DMS79 treated with DMSO at 0.1 percent for 48 hours (cell line): ENCODE measurements at regions not wholly inside any gene's neighbourhood (a gene's known extent, or its start where the extent isn't known, plus 50 kb on each side); places are given as distances from the start of the nearest gene placed in this dataset.
A peak's percentile ranks its signal among the peaks of the same experiment; 100 is the strongest.
"Not testable (repeated sequence)": the region's sequence is repeated elsewhere in the genome, so short reads cannot be mapped to it uniquely, and the experiment has no call there.

ENCODE experiments used
- DNase-seq: peaks from one replicate; lab custom pipeline; 2025; lab: John Stamatoyannopoulos, UW

DNA sequence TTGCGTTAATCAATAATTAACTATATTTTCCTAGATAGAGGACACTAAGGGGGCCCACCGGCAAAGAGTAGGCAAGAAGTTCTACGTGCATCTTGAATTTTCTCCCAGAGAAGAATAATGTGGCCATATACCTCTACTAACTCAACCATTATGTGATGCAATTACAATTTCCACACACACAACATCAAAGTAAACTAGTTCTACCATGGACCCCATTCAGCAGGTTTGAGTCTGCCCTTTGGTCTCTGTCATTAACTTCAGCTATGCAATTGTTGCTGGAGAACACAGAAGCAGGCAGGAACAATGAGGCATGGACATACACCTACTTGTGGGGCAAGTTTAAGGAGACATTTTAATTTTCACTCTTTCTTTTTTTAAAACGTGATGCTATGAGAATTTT is 705.9 kb downstream of the PDCD6IP start:
- DNase-seq = no peak

DNA sequence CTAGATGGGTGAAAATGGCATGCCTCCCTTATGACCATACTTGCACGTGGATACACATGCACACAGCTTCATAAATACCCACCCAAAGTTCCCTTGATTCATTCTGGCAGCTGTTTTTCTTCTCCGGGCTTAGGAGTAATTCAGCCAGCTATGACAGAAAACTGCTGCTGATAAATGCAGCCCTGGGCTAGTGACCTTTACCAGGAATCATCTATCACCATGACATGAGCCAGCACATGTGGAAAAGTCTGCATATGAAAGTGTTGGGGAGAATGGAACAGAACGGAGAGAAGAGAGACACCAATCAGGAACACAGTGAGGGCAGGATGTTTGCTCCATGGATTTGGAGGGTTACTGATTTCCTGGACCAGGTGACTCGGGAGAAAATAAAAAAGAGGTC is 706.3 kb downstream of the PDCD6IP start:
- DNase-seq = no peak

DNA sequence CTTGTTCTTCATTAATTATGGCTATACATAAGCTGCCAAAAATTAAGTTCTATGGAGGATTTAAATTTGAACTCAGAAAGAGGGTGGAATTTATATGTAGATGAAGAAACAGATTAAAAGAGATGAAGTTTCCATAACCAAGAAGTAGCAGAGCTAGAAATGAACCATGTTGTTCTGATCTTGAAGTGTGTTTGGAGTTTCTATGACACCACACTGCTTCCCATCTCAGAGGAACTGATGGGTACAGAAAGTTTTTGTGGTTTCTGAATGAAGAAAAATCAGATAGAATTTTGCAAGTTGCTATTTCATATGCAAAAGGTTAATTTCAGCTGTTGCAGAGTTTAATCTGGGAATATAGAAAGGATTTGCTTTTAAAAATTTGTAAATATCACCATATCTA is 710.3 kb downstream of the PDCD6IP start:
- DNase-seq = no peak

DNA sequence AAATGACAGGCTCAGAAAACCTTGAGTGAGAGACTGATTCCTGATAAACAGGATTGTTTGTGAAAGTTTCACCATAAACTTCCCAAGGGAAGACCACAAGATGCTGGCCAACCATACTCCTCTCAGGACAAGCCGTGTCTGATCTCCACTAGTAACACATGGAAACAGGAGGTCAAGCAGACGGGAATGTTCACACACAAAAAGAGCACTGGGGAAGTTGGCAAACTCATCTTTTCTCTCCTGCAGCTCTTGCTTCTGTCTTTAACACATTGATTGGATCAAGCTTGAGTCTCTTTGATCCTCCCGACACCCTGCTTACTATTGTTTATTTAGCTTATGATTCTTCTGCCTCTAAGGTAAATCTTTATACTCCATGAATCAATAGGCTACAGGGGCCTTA is 713.5 kb downstream of the PDCD6IP start:
- DNase-seq = no peak

DNA sequence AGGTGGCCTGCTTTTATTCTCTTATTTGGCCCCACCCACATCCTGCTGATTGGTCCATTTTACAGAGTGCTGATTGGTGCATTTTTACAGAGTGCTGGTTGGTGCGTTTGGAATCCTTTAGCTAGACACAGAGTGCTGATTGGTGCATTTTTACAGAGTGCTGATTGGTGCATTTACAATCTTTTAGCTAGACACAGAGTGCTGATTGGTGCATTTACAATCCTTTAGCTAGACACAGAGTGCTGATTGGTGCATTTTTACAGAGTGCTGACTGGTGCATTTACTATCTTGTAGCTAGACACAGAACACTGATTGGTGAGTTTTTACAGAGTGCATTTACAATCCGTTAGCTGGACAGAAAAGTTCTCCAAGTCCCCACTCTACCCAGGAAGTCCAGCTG is 720.6 kb downstream of the PDCD6IP start:
- DNase-seq = not testable (repeated sequence)

DNA sequence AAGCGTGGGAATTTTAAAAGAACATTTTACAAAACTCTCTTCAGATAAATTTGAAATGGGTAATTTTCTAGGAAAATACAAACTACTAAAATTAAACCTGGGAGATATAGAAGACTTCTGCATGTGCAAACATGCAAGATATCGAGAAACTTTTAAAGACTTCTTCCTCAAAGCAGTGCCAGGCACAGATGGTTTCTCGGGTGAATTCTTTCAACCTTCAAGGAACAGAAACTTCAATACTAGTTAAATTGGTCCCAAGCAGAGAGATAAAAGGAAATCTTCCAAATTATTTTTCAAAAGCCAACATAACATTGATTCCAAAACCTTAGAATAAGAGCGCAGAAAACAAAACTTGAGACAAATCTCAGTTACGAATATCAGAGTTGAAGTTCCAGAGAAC is 732.7 kb downstream of the PDCD6IP start:
- DNase-seq = no peak

DNA sequence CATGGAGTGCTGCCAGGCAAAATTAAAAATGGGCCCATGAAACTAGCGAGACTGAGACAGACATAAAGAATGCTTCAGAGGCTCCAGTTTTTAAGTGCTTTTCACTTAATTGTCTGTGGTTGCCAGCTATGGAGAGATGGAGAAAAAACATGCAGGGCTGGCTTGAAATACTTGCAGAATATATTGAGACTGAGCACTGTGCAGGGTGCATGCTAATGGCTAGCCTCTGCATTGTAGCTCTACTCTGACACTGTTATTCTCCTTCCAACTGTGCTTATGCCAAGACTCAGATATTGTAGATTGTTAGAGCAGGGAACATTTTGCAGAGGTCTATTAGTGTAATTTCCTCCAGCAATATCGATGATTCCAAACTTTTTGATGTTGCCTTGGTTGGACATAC is 735.0 kb downstream of the PDCD6IP start:
- DNase-seq = peak; percentile 28

DNA sequence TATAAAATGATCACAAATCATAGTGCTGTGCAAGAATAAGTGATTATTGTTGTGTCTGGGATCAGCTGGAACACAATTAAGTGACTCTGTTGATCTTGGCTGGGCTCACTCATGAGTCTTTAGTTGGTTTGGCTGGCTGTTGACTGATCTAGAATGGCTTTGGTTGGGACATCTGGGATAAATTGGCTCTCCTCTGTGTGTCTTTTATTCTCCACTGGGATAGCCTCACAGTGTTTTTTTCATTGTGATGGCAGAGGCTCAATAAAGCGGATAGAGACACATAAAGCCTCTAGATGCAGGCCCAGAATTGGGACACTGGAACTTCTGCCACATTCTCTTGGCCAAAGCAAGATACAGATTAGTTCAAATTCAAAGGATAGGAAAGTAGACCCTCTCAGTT is 735.6 kb downstream of the PDCD6IP start:
- DNase-seq = no peak

DNA sequence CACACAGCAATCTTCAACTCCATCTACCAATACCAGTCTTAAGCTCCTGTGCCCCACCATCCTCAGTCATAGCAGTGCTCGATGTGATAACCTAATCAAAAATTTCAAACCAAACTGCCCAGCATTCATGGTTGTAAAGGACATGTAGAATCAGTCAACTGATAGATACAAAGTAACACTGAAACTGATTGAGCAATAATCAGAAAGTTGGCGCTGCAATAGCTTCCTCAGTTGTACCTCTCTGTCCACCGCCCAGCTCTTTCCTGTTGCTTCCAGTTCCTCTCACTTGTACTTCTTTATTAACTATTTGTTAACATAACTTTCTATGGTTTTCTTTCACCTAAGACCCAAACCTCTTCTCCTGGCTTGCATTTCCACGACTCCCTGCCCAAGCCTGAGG is 745.7 kb downstream of the PDCD6IP start:
- DNase-seq = no peak

DNA sequence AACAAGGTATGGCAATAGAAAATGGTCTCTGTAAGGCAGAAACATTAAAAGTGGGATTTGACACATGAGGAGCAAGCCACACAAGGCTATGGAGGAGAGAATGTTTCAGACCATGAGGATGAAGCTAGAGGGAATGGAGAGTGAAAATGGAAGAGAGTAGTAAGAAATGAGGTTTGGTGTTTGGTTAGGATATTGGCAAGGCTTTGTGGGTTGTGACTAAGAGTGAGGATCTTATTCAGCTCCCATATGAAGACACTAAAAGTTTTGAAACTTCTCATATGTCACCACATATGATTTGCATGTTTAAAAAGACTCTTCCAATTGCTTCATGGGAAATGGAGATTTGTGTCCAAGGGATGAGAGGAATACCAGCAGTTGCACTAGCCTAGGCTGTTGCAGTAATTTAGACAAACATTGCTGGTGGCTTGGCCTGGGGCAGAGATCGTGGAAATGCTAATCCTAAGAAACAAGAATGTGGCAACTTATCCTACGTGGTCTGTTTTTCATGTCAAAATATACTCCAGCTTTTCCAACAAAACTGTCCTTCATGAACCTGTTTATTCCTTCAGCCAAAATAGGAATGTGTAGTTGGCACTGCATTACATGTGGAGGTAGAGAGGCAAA is 749.0 kb downstream of the PDCD6IP start:
- no peak for DNase-seq

DNA sequence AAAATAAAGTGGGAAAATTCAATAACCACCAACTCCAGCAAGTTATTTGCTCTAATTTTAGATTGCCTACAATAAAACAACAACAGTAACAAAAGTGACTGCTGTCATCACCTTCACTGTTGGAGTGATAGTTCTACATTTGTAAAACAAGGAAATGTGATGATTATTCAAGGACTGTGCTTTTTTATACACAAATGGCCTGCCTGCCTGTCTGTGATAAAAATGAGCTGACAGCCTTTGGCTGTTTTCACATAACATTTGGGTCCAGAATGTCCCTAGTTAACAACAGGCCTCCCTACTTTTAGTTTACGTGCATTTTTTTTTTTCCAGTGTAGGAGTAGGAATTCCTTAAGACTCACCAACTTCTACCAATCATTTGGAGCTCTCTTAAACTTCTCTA is 768.8 kb downstream of the PDCD6IP start:
- DNase-seq = no peak

DNA sequence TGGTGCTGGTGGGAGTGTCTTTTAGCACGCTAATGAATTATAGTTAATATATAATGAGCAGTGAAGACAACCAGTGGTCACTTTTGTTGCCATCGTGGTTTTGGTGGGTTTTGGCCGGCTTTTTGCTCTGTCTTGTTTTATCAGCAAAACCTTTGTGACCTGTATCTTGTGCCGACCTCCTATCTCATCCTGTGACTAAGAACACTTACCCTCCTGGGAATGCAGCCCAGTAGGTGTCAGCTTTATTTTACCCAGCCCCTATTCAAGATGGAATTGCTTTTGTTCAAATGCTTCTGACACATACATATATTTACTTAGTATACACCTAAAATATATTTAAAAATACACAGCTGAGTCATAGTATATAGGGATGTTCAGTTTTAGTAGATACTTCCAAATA is 770.3 kb downstream of the PDCD6IP start:
- no peak for DNase-seq

DNA sequence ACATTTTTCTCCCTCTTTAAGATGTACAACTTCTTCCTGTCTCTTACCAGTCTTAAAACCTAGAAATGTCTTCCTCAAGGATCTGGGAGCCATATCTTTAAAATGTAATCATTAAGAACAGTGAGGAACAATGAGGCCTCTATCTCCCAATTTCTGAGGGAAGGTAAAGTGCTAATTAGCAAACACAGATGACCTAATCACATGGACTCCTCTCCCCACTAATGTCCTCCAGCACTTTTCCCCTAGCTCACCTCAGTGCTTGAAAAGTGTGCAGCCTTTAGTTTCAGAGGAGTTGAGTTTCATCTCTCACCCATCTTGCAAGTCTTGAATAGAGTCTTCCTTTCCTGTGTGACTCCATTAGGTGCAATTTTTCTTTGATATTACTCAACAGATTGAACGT is 771.0 kb downstream of the PDCD6IP start:
- no peak for DNase-seq

DNA sequence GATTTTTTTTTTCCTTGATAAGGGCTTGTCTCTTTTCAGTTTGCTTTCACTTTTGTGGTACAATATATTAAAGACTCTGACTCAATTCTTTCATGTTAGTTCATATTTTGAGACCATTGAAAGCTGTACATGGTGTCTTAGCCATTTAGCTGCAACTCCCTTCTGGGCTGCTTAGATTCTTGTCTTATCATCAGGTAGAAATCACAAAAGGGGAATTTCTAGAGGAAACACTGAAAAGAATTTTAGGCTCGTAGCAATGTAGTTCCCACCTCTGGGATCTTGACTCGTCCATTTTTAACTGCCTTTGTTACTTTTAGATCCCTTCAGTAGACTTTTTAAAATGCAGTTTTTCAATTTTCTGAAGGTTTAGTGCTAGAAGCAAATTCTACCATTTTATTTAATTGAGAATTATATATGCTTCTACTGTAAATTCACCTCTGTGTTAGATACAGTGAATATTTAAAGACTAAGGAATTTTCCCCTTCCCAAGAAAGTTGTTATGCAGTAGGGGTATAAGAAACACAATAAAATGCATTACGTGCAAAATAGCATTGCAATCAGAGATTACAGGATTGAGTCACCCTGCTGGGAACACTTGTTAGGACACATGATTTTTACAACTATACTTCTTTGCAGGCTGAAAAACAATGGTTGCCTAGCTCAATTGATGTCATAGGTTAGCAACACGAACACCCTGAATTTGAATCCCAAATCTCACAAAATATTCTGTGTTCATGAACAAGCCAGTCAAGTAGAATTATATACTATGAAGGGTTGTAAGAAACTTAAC is 772.7 kb downstream of the PDCD6IP start:
- no peak for DNase-seq

DNA sequence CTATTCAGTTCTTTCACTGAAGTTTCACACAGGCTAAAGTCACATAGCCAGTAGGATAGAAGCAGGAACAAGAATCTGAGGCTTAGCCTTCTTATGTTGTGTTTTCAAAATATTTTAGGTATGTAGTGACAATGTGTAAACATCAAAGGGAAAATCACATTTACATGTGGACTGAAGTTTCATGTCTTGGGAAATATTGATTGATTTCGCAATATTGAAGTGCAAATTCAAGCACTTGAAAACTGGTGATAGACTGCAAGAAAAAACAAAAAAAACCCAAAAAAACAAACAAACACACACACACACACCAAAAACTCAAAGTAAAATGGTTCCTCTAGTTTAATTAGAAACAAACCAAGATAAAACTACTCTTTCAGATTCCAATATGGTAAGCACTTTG is 773.3 kb downstream of the PDCD6IP start:
- no peak for DNase-seq

DNA sequence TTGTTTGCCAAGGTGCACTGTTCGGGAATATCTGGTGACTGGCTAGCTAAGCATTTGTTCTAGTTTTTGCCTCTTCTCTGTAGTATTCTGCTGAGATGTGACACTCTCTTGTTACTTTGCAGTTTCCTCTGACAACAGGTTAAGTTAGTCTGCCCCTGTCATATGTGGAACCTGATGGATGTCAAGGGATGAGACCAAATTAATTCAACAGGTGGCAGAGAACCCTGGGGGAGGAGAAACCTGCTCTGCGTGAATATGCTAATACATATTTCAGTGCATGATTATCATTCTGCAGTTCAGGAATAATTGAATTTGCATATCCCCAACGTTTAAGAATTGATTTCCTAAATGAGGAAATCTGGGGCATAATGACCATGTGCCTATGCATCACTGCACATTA is 777.3 kb downstream of the PDCD6IP start:
- DNase-seq = no peak

DNA sequence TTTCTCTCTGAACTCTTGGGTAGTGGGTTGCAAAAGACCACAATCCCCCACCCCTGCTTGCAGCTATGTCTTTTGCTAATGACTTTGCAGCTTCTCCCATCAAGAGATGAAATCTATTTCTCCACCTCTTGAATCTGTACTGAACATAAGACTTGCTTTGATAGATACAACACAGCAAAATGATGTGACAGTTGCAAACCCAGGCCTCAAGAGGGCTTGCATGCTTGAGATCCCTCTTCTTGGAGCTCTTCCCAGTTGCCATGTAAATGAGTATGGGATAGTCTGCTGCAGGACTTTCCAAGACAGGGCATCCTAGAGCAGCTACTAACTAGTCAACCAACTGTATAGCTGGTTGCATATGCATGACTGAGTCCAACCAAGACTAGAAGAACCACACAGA is 783.6 kb downstream of the PDCD6IP start:
- DNase-seq = no peak

DNA sequence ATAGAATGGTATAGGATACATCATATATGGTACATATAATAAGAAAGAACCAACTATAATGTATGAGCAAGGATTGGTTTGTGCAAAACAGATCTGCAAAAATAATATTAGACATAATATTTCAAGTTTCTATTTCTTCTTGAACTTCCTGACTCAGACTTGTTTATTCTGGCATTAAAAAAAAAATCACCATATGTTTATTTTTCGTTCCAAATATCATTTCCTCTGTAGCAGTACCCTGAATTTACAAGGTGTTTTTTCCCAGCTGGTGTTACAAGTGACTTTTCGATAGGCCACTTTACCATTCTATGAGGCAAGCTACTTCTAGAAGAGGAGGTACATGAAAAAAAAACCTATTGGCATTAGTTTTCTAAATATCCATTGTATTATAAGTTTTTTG is 785.0 kb downstream of the PDCD6IP start:
- no peak for DNase-seq

DNA sequence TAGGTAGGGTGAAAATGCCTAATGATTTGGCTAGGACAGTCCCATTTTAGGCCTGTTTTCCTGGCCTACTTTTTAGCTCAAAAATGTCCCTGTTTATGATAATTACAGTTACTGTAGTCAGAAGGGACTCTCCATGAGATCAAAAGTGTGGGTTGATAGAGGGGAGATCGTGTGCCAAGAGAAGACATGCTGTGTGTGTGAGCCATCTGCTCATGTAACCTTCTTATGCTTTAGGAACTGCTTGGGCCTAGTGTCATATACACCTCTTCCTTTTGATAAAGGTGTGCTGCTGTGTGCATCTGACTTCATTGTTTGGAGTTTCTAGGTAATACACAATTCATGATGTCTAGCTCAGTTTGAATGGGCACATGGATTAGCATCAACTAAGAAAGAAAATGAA is 786.5 kb downstream of the PDCD6IP start:
- no peak for DNase-seq

DNA sequence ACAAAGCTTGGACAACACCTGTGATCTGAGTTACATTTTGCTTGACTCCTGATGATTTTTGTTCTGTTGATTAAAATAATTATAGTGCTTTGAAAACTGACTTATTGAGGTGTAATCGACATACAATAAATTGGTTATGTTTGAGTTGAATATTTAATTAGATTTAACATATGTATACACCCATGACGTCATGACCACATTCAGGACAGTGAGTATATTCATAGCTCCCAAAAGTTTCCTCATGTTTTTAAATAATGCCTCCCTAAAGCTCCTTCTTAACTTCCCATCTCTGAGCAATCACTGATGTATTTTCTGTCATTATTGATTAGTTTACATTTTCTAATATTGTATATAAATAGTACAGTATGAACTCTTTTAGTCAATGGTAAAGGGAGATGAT is 801.2 kb downstream of the PDCD6IP start:
- no peak for DNase-seq

DNA sequence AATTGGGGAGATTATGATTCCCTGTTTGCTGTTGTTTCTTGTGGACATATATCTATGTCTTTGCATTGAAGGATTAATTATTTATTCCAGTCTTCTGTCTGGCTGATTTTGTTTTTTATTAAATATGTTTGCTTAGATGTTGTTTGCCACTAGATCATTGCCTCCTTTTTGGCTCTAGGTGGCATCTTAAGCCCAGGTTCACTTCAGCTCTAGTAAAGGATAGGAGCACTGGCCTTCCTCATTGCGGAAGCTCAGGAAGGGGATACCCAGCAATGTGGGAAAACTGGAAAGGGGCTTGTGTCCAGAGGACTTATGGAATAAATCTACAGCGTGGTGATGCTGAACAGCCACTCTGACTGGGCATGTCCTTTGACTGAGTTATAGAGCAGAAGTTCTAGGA is 821.6 kb downstream of the PDCD6IP start:
- no peak for DNase-seq

DNA sequence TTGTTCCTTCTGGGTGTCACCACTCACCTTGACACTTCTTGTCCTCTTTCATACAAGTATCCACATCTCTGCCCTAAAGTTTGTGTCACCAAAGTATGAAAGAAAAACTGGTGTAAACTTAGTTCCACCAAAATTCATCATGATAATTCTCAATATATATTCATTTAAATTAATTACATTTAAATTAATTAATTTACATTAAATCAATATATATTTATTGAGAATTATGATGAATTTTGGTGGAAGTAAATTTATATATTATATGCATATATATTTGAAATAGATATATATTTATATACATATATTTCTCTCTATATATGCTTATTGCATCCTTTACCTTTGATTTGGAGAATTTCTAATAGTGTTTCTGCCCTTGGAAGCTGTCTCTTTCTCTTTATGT is 828.3 kb downstream of the PDCD6IP start:
- DNase-seq = no peak

DNA sequence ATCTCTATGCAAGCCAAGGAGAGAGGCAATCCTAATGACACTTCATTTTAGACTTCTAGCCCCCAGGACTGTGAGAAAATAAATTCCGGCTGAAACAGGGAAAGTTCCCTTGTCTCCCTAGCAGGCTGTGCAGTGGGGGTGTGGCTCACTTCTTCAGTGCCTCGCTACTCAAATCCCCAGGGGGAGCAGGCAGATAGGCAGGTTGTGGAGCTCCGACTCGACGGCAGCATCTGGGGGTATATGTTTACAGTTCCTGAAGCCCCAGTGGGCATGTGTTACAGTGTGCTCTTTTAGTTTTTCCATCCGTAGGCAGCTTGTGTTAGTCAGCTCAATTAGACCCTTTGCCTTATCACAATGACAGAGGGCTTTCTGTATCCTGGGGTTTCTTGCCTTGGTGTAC is 836.5 kb downstream of the PDCD6IP start:
- no peak for DNase-seq

DNA sequence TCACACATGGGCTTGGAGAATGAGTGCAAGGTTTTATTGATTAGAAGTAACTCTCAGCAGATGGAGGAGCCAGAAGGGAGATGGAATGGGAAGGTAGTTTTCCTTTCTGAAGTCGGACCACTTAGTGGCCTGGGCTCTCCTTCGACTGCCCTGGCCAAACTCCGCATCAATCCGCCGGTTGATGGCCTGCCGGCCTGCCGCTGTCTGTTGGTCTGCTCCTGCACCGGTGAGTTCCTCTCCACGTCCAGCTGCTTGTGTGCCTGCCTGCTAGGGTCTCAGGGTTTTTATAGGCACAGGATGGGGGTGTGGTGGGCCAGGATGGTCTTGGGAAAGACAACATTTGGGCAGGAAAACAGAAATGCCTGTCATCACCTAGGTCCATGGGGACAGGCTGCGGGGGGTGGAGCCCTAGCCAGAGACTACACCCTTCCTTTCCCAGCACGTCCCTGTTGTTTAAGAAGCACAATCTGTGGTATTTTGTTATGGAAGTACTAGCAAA is 837.0 kb downstream of the PDCD6IP start:
- no peak for DNase-seq
